Activated CD4-positive, alpha-beta T cell treated with anti-CD3 and anti-CD28 coated beads, Interleukin-2, amount 50 U/mL, for 4 hours (primary cell): ENCODE measurements at regions not wholly inside any gene's neighbourhood (a gene's known extent, or its start where the extent isn't known, plus 50 kb on each side); places are given as distances from the start of the nearest gene placed in this dataset.

Experiments used
- DNase-seq, 2 experiments: peaks; one replicate each; pipeline ENCODE4 v3.0.0-alpha.2; 2020

DNA sequence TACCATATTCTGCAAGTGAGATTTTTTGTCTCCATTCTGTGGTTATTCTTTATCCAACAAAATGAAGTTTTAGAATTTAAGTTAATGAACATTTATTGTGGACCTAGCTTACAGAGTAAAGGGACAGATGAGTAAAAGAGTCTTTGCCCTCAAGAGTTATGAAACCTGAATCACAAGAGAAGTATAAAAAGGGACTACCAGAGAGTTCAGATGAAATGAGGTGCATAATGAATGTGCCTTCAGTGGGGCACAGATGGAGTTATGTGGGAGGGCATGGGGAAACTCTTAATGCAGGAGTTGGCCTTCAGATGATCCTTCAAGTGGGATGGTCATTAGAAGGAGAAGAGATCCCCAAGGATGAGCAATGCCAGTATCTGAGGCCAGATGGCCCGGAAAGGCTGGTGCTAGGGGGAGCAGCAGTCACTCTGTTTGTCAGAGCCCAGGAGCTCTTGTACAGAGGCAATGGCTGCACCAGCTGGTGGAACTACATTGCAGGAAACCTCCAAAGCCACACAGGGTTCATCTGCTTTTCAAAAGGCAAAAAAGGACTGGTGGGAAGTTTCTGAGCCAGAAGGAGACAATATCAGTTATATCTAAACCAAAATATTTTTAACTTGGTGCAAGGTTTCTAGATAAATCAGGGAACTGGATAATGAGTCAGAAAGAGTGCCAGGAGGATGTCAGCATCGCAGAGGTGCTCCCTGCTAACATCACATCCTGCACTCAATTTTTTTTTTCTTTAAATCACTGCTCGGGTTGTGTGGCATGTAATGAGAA, 162.0 kb downstream of the KLF6 start:
- DNase-seq: no peak

DNA sequence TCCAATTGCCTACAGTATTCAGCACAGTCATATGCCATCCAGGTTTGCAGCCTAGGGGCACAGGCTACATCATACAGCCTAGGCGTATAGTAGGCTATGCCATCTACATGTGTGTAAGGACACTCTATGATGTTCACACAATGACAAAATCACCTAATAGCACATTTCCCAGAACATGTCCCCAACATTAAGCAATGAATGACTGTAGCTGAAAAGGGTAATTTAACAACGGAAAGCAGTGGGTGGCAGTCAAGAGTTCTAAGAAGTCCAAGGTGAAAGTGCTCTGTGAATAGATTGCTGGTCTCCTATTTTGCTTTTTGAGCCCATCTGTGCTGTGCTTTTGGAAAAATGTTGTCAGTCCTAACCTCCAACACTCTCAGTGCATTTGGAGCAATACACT, 162.6 kb downstream of the KLF6 start:
- no peak for DNase-seq

DNA sequence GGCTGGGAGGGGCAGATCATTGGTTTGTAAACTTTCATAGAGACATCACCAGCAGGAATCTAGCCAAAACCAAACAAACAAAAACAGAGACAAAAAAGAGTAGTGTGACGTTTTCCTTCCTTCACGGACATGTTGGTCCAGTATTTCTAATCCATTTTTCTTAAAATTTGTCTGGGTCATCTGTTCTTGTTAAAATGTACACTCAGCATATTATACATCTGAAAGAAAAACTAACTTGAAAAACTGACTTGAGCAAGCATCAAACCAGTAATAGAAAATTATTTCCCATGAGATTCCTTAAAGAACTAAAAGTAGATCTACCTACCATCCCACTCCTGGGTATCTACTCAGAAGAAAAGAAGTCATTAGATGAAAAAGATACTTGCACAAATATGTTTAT, 164.2 kb downstream of the KLF6 start:
- DNase-seq: no peak

DNA sequence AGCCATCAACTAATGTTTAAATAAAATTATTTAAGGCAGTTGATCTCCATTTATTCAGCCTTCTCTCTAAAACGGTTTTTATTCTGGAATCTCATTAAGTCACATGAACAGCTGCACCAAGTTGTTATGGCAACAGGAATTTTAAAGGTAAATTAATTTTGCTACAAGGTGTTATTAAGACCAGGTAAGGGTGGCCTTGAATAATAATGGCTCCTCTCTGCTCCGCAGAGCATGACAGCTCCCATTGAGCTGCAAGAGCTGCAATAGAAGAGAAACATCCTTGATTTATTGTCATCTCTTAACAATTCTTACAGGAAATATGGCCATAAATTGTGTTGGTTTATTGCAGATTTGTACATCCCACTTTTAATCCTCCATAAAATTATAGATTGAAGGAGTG, 165.8 kb downstream of the KLF6 start:
- no peak for DNase-seq

DNA sequence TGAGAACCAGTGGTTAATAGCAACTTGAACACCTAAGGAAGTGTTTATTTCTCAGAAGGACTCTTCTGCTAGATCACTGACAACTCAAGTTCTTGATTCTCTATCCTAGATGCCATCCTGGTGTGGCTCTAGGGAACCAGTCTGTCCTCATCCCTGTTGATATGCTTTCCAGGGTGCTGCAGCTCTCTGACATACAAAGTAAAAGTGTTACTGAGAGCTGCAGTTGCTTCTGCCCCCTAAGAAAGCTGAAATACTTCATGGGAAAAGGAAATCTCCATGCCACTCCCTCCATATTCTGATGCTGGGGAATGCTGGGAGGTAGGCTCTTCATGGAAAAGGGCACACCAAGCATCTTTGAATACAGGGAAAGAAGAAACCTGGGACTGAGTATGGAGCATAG, 168.1 kb downstream of the KLF6 start:
- no peak for DNase-seq

DNA sequence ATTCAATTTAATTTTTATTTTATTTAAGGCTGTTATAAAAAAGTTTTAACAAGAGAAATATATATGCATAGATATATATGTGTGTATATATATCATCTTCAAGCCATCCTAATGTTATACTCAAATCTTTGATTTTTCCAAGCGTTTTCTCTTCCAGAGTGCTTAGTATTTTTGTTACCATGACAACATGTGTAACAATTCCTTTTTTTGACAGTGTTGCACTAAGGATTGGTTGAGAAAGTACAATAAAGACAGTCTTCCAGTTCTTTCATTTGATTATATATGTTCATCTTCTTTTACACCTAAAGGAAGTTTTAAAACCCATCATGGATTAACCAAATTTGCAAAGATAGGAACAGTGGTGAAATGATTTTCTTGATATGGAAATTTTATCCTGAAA, 171.7 kb downstream of the KLF6 start:
- DNase-seq: no peak

DNA sequence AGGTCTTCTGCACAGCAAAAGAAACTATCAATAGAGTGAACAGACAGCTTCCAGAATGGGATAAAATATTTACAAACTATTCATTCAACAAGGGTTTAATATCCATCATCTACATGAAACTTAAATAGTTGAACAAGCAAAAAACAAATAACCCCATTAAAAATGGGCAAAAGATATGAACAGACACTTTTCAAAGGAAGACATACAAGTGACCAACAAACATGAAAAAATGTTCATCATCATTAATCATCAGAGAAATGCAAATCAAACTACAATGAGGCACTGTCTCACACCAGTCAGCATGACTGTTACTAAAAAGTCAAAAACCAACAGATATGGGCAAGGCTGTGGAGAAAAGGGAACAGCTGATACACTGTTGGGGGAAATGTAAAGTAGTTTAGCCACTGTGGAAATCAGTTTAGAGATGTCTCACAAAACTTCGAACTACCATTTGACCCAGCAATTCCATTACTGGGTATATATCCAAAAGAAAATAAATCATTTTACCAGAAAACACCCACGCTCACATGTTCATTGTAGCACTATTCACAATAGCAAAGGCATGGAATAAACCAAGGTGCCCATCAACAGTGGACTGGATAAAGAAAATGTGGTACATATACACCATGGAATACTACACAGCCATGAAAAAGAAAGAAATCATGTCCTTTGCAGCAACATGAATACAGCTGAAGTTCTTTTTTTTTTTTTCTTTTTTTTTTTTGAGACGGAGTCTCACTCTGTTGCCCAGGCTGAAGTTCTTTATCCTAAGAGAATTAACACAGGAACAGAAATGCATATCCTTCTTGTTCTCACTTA, 172.6 kb downstream of the KLF6 start:
- DNase-seq: no peak

DNA sequence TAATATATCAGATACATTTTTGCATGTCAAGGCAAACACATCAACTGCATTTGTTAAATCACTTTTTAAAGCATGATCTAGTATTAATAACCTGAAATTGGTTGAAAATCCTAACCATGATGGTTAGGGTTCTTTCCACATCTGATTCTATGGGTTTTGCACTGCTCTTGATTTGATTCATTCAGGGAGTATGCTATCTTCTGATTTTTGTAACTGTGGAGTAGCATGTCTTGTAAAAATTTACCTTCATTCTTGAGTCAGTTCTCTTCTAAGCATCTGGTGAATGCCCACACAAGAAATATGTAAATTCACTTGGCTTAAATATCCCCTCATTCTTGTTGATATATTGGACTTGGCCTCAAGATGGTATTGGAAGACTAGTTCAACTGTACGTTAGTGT, 178.7 kb downstream of the KLF6 start:
- DNase-seq: no peak

DNA sequence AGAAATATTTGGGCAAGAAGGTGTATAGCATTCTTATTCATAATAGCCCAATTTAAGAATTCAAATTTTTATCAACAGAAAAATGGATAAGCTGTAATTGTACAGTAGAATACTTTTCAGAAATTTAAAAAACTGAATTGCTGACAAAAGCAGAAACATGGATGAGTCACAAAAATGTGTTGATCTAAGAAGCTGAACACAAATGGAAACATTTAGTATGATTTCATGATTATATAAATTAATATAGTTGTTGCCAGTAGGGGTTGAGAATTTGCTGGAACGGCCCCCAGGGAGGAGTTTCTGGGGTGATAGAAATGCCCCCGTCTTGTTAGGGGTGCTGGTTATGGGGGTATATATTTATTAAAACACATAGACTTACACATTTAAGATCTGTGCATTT, 179.1 kb downstream of the KLF6 start:
- no peak for DNase-seq

DNA sequence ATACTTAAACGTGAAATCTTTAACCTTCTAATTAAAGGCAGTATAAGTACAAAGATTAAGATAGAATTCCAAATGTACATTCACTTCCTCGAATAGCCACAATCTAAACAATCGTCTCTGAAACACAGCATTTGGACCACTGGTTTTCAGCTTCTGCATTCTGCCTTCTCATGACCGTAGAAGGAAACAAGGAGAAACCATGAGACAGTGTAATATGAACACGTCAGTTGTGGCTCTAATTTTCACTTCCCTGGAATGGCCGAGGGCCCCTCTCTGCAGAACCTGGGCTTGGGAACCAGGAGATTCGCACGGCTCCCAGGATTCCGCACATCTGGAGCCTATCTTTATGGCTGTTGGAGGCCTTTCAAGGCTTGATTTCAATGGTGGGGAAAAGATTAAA, 189.3 kb downstream of the KLF6 start:
- no peak for DNase-seq

DNA sequence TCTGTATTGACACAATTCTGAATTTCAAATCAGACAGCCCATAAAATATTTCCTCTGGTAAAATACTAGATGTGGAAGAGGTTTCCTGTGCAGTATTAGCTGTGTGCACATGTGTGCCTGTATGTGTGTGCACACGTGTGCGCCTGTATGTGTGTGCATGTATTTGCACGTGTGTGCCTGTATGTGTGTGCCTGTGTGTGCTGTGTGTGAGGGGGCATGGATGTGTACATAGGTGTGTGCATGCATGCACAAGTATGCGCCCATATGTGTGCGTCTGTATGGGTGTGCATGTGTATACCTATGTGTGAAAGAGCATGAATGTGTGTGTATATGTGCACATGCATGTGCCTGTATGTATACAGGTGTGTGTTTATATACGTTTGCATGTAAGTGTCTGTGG, 191.4 kb downstream of the KLF6 start:
- no peak for DNase-seq

DNA sequence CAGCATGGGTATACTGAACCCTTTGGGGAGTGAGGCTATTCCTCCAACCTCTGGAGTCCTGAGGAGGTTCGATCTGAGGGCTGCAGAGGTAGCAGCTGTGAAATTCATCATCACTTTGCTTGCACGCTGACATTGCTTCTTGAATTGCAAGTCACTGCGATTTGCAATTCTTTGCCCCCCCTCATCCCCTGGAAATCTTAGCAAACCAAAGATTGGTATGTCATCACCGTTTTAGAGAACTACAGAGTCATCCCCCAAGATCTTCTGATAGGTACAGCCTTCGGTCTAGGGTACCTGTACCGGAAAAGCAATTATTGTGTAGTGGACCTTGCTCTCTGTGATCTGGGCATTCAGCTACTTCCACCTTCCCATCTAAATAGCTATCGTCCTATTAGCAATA, 192.6 kb downstream of the KLF6 start:
- DNase-seq: no peak

DNA sequence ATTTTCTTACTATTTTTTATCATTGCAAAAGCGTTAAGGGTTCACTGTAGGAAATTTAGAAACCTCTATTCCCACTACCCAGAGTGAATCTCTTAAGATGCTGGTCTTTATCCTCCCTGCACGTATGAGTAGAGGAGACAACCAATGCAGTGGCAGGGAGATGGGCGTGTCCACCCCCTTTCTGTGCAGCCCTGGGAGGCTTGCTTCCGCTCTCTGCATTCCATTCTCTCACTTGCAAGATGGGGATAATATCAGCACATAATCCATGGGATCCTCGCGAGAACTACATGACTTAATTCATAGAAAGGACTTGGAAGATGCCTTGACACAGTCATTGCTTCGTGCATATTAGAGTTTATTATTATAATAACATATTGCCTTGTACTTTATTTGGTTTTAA, 196.2 kb downstream of the KLF6 start:
- no peak for DNase-seq

DNA sequence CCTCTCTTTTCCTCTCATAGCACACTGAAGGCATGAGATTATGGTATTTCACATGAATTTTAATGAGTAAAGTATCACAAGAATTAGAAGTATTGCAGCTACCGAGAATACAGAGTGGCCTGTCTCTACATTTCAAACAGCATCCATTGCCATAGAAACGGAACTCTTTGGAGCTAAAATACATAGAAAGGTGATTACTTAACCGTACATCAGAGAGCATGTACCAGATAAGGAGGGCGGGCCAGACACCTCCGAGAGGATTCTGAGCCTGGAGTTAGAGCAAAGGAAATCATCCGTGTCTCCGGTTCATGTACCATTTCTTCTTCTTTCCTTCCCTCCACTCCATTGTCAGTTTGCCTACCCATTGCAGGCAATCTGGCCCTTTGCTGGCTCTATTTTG, 196.7 kb downstream of the KLF6 start:
- no peak for DNase-seq

DNA sequence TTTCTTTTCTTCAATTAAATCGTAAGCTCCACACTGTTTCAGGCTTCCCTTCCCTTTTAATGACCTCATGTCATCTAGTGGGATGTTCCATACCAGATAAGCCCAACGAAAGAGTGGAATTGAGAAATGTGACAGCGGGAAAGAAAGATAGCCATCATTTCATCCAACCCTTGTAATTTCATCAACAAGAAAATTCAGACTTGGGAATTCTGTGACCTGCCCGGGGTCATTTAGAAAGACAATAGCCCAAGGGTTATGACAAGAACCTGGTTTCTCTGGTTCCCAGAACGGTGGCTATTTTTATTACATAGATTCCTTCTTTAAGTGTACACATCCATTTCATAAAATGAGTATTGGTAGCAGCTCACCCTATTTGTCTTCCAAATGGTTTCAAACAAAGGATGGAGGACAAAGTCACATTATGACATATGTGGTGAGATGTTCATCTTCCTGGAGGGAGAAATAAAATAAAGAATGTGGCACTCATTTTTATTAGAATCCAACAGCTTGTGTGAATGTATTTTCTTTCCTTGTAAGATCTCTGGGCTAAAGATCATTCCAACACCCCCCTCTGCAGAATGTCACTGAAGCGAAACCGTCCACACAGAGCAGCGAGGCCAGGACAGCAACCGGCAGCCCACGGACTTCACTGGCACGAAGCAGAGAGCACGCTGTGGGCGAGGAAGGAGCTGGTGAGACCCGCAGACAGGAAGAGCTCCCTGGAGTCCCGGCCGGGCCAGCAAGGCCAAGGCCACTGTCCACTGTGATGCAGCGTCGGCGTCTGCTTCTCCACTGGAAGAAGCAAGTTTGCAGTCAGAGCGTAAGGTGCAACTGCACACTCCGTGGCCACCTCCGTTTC, 199.9 kb downstream of the KLF6 start:
- DNase-seq: no peak

DNA sequence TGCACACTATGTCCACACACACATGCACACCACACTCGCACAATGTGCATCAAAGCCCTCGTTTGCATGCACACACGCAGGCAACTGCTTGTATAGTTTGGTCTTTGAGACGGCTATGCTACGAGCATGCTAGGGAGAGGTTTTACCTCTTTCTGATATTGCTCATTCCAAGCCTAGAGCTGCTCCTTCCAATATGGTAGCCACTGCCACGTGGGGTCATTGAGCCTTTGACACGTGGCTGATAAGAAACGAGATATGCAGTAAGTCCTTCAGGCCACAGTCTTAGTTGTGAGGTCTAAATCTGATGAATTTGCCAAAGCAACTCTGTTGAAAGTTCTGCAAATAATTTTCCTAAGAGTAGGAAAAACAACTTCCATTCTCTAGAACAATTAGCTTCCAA, 204.4 kb downstream of the KLF6 start:
- no peak for DNase-seq

DNA sequence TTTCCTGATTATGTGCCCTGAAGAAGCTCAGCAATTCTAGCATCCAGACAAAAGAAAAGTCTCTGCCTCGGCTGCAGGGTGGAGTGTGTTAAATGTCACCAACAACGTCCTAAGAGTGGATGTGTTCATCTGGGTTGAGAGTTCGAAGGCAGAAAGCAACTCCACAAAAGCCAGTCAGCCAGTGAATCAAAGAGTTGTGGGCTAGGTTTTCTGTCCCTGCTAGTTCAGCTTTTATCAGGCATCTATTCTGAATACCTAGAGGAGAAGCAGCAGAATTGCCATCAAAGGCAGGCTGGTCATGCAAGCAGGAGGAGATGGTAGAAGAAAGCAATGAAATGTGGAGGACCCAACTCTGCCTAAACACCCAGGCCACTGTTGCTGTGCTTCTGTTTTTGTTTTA, 205.2 kb downstream of the KLF6 start:
- DNase-seq: no peak

DNA sequence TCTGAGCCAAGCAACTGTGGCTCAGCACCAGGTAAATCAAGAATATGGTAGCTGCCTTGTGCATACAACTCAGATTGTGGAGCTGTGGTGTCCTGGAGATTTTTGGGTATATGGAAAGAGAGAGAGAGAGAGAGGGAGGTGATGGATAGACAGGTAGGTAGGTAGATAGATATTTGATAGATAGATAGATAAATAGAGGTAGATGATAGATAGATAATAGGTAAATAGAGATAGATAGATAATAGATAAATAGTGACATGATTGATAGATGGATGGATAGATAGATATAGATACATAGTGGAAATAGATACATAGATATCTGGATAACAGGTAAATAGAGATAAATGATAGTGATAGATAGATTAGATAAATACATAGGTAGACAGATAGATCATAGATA, 206.3 kb downstream of the KLF6 start:
- no peak for DNase-seq

DNA sequence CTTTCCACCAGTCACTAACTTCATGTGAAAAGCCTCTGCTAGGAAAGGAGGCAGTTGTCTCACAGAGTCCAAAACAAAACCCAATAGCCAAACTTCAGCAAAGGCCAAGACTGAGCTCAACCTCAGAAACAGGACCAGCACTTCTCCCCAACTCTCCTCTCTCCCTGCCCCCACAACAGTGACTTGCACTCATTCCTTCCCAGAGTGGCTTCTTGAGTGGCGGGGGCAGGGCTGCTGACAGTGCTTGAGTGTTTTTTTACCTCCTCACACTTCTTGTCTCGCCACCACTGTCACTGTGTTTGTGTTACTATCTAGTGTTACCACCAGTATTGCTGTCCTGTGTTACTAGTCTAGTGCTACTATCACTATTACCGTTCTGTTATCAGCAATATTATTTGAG, 206.8 kb downstream of the KLF6 start:
- no peak for DNase-seq

DNA sequence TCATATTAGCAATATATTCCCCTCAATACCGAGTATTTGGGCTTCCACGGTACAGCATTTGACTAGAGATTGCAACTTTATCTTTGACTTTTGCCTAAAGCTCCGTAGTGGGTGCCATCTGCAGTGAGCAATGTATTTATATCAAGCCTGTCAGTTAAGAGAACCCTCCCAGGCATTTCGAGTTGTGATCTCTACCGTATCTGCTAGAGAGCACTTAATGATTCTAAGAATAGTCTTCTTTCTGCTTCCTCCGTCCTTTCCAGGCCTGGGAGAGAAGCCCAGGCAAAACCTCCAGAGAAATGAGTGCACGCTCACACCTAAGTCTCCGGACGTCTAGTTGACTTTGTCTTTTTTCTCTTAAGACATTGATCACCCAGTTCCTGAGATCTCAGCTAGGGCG, 210.6 kb downstream of the KLF6 start:
- no peak for DNase-seq

DNA sequence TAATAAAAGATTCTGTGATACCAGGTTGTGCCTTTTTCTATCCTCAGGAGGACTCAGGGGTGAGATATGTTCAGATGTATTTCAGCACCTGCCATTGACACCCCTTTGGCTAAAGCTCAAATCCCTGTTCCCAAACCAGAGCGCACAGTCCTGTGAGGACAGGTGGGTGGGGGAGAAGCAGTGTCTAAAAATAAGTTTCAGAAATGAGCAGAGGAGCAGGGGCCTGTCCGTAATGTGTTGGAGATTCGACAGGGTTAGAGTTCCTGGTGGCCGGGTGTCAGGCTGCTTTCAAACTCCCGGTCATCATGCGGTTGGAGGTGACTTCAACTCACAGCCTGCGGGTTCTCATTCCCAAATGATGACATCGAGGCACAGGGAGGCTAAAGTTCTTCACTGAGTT, 211.5 kb downstream of the KLF6 start:
- DNase-seq: no peak

DNA sequence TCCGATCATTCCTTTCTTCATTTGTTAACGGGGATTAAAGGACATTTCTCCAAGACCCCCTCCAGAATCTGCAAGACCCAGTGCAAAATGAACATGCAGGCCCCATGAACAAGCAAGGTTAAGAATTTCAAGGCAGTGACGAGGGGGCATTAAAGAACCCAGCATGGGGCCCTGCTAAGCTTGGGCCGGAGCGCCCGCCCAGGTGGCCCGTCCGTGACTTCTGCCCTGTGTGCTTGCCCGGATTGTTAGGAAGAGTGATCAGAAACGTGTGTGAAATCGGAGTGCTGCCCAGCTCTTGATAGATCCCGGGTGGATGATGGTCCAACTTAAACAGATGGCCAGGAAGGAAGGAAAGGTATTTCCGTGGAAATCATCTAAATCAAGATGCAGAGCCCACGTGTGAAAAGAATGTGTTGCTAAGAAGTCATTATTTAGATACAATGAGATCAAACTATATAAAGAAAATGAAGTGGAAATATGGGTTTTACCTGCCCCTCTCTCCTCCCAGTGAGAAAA, 213.6 kb downstream of the KLF6 start:
- DNase-seq: no peak

DNA sequence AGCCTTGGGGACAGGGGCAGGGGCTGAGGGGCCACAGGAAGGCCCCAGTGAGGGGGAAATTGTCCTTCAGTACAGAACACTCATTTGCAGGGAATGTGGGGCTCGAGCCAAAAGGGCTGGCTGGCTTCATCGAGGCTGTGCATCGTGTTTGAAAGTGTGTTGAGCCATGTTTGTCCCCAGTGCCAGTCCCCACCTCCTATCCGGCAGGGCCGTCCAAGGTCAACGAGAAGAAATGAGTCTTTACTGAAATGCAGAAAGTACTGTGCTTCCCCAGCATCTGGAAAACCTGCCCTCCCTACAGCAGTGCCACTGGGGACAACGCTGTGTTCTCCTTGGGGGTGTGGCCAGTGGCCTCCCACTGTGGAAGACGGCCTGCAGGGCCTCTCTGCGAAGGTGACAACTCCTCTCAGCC, 214.1 kb downstream of the KLF6 start:
- DNase-seq: no peak
